ENCODE measurements at regions not wholly inside any gene's neighbourhood (a gene's known extent, or its start where the extent isn't known, plus 50 kb on each side); places are given as distances from the start of the nearest gene placed in this dataset.

DNA sequence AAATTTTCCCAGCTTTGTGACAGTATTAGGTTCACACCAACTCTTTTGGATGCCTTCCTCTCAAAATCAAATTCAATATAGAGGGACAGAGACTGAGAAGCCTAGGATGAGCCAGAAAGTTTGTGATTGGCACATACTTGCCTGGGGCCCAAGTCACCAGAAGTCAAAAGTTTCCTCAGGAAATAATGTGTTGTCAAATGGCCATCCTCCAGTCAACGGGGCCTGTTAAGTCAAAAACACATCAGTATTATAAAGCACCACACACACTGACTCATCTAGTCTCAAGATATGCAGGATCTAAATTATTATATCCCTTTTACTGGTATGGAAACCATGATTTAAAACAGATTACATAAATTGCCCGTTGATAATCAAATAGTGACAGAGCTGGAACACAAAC is 158.1 kb downstream of the AHR start:
- H3K4me1 ChIP-seq (ENCODE audit: control insufficient read depth, low read length): no peaks in the 10 kb centered on the region
- no peaks in the 10 kb centered on the region for H3F3A ChIP-seq (ENCODE audit: control insufficient read depth, insufficient read depth)
- H4K20me1 ChIP-seq (ENCODE audit: control insufficient read depth, insufficient read depth, low read depth, low read length): no peaks in the 10 kb centered on the region
- no peak overlapping the region for H3K4me3 ChIP-seq (ENCODE audit: low read length)
- H3K36me3 ChIP-seq (ENCODE audit: control insufficient read depth, low read length): no peaks in the 10 kb centered on the region
- TF ChIP-seq, protein P1, sequence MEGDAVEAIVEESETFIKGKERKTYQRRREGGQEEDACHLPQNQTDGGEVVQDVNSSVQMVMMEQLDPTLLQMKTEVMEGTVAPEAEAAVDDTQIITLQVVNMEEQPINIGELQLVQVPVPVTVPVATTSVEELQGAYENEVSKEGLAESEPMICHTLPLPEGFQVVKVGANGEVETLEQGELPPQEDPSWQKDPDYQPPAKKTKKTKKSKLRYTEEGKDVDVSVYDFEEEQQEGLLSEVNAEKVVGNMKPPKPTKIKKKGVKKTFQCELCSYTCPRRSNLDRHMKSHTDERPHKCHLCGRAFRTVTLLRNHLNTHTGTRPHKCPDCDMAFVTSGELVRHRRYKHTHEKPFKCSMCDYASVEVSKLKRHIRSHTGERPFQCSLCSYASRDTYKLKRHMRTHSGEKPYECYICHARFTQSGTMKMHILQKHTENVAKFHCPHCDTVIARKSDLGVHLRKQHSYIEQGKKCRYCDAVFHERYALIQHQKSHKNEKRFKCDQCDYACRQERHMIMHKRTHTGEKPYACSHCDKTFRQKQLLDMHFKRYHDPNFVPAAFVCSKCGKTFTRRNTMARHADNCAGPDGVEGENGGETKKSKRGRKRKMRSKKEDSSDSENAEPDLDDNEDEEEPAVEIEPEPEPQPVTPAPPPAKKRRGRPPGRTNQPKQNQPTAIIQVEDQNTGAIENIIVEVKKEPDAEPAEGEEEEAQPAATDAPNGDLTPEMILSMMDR (IDR thresholded peaks at IDR 0.05; ENCODE audit: low read depth, low read length, poor library complexity, severe bottlenecking): no peak
- TF ChIP-seq EZH2phosphoT487 (IDR thresholded peaks at IDR 0.05; ENCODE audit: borderline replicate concordance, low read length): no peak
- no peaks in the 10 kb centered on the region for H3K9me3 ChIP-seq (ENCODE audit: control insufficient read depth, insufficient read depth, low read length)
- H3K27ac ChIP-seq (ENCODE audit: low read depth, low read length): no peak overlapping the region
- no peaks in the 10 kb centered on the region for H3K79me2 ChIP-seq (ENCODE audit: control insufficient read depth, low read length)
- no peaks in the 10 kb centered on the region for H3K27me3 ChIP-seq (ENCODE audit: control insufficient read depth, low read length)
- H3K9me2 ChIP-seq (replicated peaks; ENCODE audit: control insufficient read depth, low read length): no peaks in the 10 kb centered on the region
- H3K4me2 ChIP-seq (ENCODE audit: low read length): no peak overlapping the region

DNA sequence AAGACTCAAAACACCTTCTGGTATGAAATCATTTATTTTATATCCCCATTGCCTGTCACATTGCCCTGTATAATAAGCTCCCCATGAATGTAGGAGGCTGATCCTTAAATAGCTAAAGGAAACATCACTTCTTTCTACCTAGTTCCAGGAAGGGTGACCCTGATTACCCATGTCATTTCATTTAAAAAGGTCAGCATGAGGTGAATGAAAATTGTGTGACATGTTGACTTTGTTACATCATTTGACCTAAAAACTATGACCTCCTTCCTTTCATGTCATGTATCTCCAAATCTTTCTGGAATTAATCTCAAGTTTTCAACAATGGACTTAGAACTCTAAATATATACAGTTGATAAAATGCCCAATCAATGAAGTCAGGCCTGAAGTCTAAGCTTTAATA is 161.5 kb downstream of the AHR start:
- no peak overlapping the region for H3K4me3 ChIP-seq (ENCODE audit: low read length)
- H3K79me2 ChIP-seq (ENCODE audit: control insufficient read depth, low read length): no peaks in the 10 kb centered on the region
- TF ChIP-seq, protein P1 (IDR thresholded peaks at IDR 0.05; ENCODE audit: low read depth, low read length, poor library complexity, severe bottlenecking): no peak
- TF ChIP-seq EZH2phosphoT487 (IDR thresholded peaks at IDR 0.05; ENCODE audit: borderline replicate concordance, low read length): no peak
- H4K20me1 ChIP-seq (ENCODE audit: control insufficient read depth, insufficient read depth, low read depth, low read length): no peaks in the 10 kb centered on the region
- H3K27me3 ChIP-seq (ENCODE audit: control insufficient read depth, low read length): no peaks in the 10 kb centered on the region
- no peaks in the 10 kb centered on the region for H3K9me2 ChIP-seq (replicated peaks; ENCODE audit: control insufficient read depth, low read length)
- no peaks in the 10 kb centered on the region for H3K36me3 ChIP-seq (ENCODE audit: control insufficient read depth, low read length)
- H3K27ac ChIP-seq (ENCODE audit: low read depth, low read length): no peak overlapping the region
- no peaks in the 10 kb centered on the region for H3K4me1 ChIP-seq (ENCODE audit: control insufficient read depth, low read length)
- no peaks in the 10 kb centered on the region for H3F3A ChIP-seq (ENCODE audit: control insufficient read depth, insufficient read depth)
- H3K9me3 ChIP-seq (ENCODE audit: control insufficient read depth, insufficient read depth, low read length): no peaks in the 10 kb centered on the region
- no peak overlapping the region for H3K4me2 ChIP-seq (ENCODE audit: low read length)

DNA sequence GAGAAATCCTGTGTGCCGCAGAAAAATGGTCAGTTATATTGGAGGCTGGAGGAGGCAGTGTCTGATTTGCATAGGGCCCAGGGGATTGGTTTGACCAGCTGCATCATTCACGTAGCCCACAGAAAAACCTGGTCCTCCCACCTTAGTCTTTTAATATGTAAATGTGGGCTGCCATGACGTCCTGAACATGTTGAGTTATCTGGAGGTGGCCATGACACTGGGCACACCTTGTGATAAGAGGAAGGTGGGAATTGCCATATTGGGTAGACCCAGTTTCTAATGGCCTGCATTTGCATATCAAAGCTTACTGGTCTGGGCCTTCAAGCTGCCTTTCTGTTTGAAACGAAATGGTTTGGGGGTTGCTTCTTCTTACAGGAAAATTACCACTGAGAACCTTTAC is 162.2 kb downstream of the AHR start:
- no peak for TF ChIP-seq EZH2phosphoT487 (IDR thresholded peaks at IDR 0.05; ENCODE audit: borderline replicate concordance, low read length)
- TF ChIP-seq, protein P1 (IDR thresholded peaks at IDR 0.05; ENCODE audit: low read depth, low read length, poor library complexity, severe bottlenecking): no peak
- Histone ChIP-seq H4K20me1 (ENCODE audit: control insufficient read depth, insufficient read depth, low read depth, low read length) (no peaks in the 10 kb centered on the region), H3K9me3 (ENCODE audit: control insufficient read depth, insufficient read depth, low read length) (no peaks in the 10 kb centered on the region), H3K4me2 (ENCODE audit: low read length) (no peak overlapping the region), H3K27ac (ENCODE audit: low read depth, low read length) (no peak overlapping the region), H3K9me2 (replicated peaks; ENCODE audit: control insufficient read depth, low read length) (no peaks in the 10 kb centered on the region), H3K27me3 (ENCODE audit: control insufficient read depth, low read length) (no peaks in the 10 kb centered on the region), H3F3A (ENCODE audit: control insufficient read depth, insufficient read depth) (no peaks in the 10 kb centered on the region), H3K36me3 (ENCODE audit: control insufficient read depth, low read length) (no peaks in the 10 kb centered on the region), H3K4me1 (ENCODE audit: control insufficient read depth, low read length) (no peaks in the 10 kb centered on the region), H3K4me3 (ENCODE audit: low read length) (no peak overlapping the region), H3K79me2 (ENCODE audit: control insufficient read depth, low read length) (no peaks in the 10 kb centered on the region)

All from DOHH2 (cell line).